Spleen (tissue), 7 donors: ENCODE measurements at regions not wholly inside any gene's neighbourhood (a gene's known extent, or its start where the extent isn't known, plus 50 kb on each side); places are given as distances from the start of the nearest gene placed in this dataset.

Experiments
- POLR2AphosphoS5 ChIP-seq, 3 donors: sonication (generic); formaldehyde crosslinking; IDR thresholded peaks; one replicate each; pipeline ENCODE4 v1.5.1; 2017; ENCODE audit warnings: antibody characterized with exemption in 3 of 3
- TF ChIP-seq, protein P1 (sequence below), 11 experiments: fragments of 200-600 bp in 7 of 11; fragments of 450-650 bp in 4 of 11; sonication (generic) in 4 of 11; IDR thresholded peaks in 8 of 11; conservative IDR thresholded peaks in 3 of 11; 1 replicate in 7 of 11; 2 replicates in 4 of 11; pipeline versions ENCODE4 v1.4.0 to v1.8.0; 2016 to 2021; ENCODE audit warnings: antibody characterized with exemption in 11 of 11, inconsistent platforms in 4 of 11, mild to moderate bottlenecking in 1 of 11
- donor health status: DM: no; HTN: no; CAD: no; lungs with moderate emphysema.
- donor health status: DM: no; HTN: no; CAD: no.
- donor health status: DM: no; HTN: no; CAD: no.

DNA sequence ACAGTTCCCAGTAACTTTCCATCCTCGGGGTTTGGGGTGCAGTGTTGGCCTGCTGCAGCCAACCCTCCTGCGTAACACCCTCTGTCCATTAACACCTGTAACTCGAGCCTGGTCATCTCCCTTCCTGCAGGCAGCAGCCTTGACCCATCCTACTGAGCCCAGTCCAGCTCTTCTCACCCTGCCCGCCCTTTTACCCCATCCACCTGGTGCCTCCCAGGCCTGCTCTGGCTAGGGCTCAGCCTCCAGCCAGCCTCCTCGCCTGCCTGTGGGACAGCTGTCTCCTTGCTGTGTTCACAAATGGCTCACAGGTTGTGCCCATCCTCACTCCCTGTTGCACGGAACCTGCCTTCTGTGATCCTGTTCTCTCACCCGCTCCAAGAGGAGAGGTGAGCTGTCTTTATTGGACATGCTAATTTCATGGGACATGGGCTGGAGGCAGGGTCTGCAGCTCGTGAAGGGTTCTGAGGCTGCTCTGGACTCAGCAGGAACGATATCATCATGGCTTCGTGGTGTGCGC is 277.2 kb upstream of the TCERG1L start:
- TF ChIP-seq, protein P1, sequence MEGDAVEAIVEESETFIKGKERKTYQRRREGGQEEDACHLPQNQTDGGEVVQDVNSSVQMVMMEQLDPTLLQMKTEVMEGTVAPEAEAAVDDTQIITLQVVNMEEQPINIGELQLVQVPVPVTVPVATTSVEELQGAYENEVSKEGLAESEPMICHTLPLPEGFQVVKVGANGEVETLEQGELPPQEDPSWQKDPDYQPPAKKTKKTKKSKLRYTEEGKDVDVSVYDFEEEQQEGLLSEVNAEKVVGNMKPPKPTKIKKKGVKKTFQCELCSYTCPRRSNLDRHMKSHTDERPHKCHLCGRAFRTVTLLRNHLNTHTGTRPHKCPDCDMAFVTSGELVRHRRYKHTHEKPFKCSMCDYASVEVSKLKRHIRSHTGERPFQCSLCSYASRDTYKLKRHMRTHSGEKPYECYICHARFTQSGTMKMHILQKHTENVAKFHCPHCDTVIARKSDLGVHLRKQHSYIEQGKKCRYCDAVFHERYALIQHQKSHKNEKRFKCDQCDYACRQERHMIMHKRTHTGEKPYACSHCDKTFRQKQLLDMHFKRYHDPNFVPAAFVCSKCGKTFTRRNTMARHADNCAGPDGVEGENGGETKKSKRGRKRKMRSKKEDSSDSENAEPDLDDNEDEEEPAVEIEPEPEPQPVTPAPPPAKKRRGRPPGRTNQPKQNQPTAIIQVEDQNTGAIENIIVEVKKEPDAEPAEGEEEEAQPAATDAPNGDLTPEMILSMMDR (IDR thresholded peaks at IDR 0.05 in 8 of 11, conservative IDR thresholded peaks at IDR 0.05 in 3 of 11) = no peak
- no peak for TF ChIP-seq POLR2AphosphoS5 (IDR thresholded peaks at IDR 0.05)
